ENCODE measurements at regions not wholly inside any gene's neighbourhood (a gene's known extent, or its start where the extent isn't known, plus 50 kb on each side); places are given as distances from the start of the nearest gene placed in this dataset.

DNA sequence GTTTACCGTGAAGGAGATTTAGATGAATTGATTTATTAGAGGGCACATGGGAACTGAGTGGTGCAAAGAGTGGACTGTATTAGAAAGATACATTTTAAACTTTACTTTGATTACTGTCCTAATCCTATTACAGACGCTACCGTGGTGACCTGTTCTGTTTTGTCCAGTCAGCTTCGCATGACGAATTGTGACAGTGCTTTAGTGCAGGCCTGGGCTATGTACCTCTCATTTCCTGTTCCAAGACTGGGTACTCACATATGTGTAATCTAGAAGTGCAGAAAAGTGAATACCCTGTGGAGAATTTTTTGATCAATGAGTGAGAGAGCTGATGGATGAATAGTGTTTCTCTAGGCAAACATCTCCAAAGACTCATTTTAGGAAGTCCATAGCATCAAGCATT is 385.9 kb downstream of the ANXA1 start:
- Mint-ChIP-seq H3K27me3 (no peaks in the 10 kb centered on the region), H3K9me3 (ENCODE audit: low read depth) (no peaks in the 10 kb centered on the region), H3K4me3 (no peak overlapping the region), H3K27ac (no peak overlapping the region), H3K36me3 (no peaks in the 10 kb centered on the region), H3K4me1 (ENCODE audit: low read depth) (no peaks in the 10 kb centered on the region)

DNA sequence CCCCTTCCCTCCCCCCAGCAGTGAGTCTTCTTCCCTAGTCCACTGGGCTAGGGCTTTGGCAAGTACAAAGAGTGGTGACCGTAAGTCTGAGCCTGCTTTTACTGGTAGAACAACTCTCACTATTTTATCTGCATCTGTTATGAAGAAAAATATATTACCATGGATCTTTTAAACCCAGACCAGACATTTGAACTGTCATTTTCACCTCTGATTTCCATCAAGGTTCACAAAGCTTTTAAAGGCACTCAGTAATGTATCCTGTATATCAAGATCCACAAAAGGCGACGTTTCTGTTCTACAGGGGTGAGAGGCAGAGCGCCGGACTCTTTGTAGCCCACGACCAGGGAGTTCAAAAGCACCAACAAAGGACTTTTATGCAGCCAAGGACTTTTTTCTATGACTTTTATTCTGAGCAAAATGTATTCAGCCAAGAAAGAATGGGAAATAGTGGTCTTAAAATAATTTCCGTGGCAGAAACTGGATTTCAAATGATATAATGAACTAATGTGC is 388.3 kb downstream of the ANXA1 start:
- no peaks in the 10 kb centered on the region for H3K36me3 Mint-ChIP-seq
- H3K4me1 Mint-ChIP-seq (ENCODE audit: low read depth): no peaks in the 10 kb centered on the region
- H3K4me3 Mint-ChIP-seq: no peak overlapping the region
- no peak overlapping the region for H3K27ac Mint-ChIP-seq
- H3K9me3 Mint-ChIP-seq (ENCODE audit: low read depth): no peaks in the 10 kb centered on the region
- H3K27me3 Mint-ChIP-seq: no peaks in the 10 kb centered on the region

DNA sequence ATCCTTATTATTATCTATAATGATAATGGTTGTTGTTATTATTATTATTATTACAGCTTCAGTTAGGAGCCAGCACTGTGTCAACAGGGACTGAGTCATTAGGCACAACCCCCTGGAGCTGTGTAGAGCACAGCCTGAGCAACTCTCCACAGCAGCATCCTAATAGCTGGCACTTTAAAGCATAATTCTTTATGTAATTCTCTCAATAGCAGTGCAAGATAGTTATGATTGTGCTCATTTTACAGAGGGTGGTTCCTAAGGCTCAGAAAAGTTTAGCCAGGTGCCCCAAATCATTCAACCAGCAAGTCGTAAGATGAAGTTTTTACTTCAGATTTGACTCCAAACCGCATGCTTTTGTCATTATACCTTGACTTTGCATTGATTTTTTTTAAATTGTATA is 390.3 kb downstream of the ANXA1 start:
- no peak overlapping the region for H3K4me3 Mint-ChIP-seq
- no peaks in the 10 kb centered on the region for H3K4me1 Mint-ChIP-seq (ENCODE audit: low read depth)
- H3K9me3 Mint-ChIP-seq (ENCODE audit: low read depth): no peaks in the 10 kb centered on the region
- H3K27me3 Mint-ChIP-seq: no peaks in the 10 kb centered on the region
- H3K27ac Mint-ChIP-seq: no peak overlapping the region
- no peaks in the 10 kb centered on the region for H3K36me3 Mint-ChIP-seq

DNA sequence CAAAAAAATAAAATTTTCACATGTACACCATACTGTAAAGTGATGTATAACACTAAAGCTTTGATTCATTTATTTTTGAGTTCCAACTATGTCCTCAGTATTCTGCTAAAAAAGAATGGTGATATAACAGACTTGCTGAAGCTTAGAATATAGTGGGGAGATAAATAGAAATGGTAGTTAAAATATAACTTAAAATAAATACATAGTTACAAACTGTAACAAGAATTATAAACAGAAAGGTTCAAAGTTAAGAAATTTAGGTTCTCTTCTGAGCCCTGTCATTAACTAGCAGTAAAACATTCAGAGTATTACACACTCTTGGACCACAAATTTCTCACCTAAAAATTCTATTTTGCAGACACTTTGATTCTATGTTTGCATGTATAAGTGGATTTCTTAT is 392.1 kb downstream of the ANXA1 start:
- H3K9me3 Mint-ChIP-seq (ENCODE audit: low read depth): no peaks in the 10 kb centered on the region
- no peak overlapping the region for H3K27ac Mint-ChIP-seq
- no peak overlapping the region for H3K4me3 Mint-ChIP-seq
- H3K4me1 Mint-ChIP-seq (ENCODE audit: low read depth): no peaks in the 10 kb centered on the region
- no peaks in the 10 kb centered on the region for H3K27me3 Mint-ChIP-seq
- H3K36me3 Mint-ChIP-seq: no peaks in the 10 kb centered on the region

DNA sequence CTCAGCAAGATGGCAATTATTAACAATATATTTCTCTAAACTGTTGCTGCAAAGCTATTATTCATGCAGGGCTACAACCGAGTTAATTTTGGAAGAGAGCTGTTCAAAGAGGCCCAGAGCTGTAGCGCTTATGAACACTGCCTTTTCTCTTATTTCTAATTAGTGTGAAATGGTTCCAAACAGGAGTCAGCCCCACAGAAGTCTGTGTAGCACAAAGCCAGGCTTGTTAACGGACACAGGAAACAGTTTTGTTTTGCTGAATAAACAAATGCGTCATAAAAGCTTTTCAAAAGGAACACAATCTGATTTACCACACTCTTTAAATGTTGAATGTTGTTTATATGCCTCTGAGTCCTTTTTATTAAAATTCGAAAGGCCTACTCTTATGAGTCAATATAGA is 396.5 kb downstream of the ANXA1 start:
- H3K27me3 Mint-ChIP-seq: no peaks in the 10 kb centered on the region
- peaks cover 6% of the 10 kb centered on the region for H3K9me3 Mint-ChIP-seq (ENCODE audit: low read depth)
- no peaks in the 10 kb centered on the region for H3K36me3 Mint-ChIP-seq
- no peak overlapping the region for H3K27ac Mint-ChIP-seq
- no peaks in the 10 kb centered on the region for H3K4me1 Mint-ChIP-seq (ENCODE audit: low read depth)
- H3K4me3 Mint-ChIP-seq: no peak overlapping the region

DNA sequence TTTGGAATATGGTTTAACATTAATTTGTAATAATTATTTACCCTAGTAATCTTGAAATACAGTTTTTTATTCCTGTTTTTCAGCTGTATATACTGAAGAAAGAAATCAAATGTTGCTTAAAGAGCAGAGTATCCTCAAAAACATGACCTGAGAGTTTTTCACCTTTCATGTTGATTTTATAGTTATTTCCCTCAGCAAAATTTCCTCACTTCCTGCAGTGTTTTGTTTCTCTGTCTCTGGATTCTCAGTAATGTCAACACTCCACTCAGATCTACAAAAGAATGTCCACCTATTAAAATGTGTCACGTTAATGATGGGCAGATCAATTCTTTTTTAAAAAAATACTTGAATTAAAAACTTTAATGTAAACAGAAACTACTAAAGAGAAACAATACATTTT is 398.3 kb downstream of the ANXA1 start:
- H3K27ac Mint-ChIP-seq: no peak overlapping the region
- H3K27me3 Mint-ChIP-seq: no peaks in the 10 kb centered on the region
- no peaks in the 10 kb centered on the region for H3K36me3 Mint-ChIP-seq
- no peaks in the 10 kb centered on the region for H3K4me1 Mint-ChIP-seq (ENCODE audit: low read depth)
- H3K9me3 Mint-ChIP-seq (ENCODE audit: low read depth): peaks cover 8% of the 10 kb centered on the region
- no peak overlapping the region for H3K4me3 Mint-ChIP-seq

DNA sequence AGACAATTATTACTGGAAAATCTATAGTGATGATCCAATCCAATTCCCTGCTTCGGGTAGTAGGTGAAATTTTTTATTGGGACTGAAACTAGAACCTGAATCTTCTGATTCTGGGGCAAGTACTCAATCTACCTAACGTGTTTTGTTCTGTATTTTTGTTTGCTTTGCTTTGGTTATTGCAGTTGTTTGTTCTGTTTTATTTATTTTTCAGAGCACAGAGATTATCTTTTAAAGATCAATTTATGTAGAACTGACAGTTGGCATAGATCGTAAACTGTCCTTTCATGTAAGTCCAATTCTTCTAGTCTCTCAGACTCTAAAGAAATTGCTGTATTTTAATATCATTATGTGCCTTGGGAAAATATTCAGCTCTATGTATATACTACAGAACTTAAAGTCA is 401.6 kb downstream of the ANXA1 start:
- Mint-ChIP-seq H3K27ac (no peak overlapping the region), H3K36me3 (no peaks in the 10 kb centered on the region), H3K4me3 (no peak overlapping the region), H3K27me3 (no peaks in the 10 kb centered on the region), H3K4me1 (ENCODE audit: low read depth) (no peaks in the 10 kb centered on the region), H3K9me3 (ENCODE audit: low read depth) (peaks cover 8% of the 10 kb centered on the region)

DNA sequence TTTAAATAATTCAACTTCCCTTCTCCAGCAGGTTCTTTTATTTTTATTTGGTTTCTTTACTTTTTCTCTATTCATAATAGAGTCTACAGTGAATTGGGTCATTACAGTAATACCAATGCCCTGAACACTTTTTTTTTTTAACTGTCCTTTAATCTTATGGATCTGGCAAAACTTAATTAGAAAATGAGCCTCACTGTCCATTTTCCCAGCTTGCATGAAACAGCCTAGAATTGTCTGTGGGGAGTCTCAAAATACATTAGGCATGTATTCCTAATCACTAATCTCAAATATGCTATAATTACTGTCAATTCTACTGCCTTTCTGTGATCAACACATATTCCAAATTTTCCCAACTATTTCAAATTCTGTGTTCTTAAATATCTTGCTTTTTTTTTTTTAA is 406.8 kb downstream of the ANXA1 start:
- Mint-ChIP-seq H3K36me3 (no peaks in the 10 kb centered on the region), H3K27ac (no peak overlapping the region), H3K4me3 (no peak overlapping the region), H3K9me3 (ENCODE audit: low read depth) (no peaks in the 10 kb centered on the region), H3K27me3 (no peaks in the 10 kb centered on the region), H3K4me1 (ENCODE audit: low read depth) (no peaks in the 10 kb centered on the region)

DNA sequence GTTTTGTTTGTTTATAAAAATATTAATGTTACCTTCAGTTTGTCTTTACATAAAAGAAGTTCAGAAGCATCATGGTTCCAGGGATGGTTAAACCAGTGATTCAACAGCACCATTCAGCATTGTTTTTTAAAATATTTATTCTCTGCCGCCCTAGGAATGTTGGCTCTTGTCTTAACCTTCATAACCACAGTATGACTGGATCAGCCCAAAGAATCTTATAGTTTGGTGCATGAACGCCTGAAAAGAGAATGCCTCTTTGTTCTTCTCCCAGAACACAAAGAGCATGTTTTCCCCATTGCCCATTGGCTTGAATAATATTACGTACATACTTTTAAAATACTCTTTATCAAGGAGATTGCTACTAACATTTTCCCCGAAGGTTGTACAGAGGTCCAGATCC is 413.4 kb downstream of the ANXA1 start:
- H3K36me3 Mint-ChIP-seq: no peaks in the 10 kb centered on the region
- H3K27ac Mint-ChIP-seq: no peak overlapping the region
- no peaks in the 10 kb centered on the region for H3K27me3 Mint-ChIP-seq
- no peaks in the 10 kb centered on the region for H3K4me1 Mint-ChIP-seq (ENCODE audit: low read depth)
- H3K9me3 Mint-ChIP-seq (ENCODE audit: low read depth): no peaks in the 10 kb centered on the region
- no peak overlapping the region for H3K4me3 Mint-ChIP-seq

DNA sequence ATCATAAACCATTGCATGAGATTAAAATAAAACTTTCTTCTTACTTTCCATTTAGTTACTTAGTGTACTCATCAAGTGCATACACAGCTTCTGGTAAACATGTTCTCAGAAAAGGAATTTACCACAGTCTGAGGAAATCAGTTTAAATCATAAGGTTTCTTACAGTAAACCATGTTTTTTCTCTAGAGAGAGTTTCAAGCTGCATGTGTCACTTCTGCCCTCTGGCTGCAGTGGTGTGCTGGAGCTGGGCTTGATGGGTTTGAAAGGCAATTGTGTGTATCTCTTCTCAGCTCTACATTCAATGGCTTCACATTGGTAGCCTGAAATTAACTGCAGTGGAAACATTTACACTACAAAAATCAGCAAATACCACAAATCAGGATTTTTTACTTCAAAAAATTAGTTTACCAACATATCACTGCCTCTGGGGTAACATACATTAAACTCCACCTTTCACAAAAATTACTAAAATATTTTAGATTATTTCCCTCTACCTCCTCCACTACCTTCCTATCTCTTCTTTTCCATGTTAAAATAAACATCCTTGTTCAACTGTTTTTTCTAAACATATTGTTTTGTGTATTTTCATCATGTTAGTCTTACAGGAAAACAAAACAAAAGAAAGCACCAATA is 414.3 kb downstream of the ANXA1 start:
- H3K4me3 Mint-ChIP-seq: no peak overlapping the region
- H3K9me3 Mint-ChIP-seq (ENCODE audit: low read depth): no peaks in the 10 kb centered on the region
- H3K4me1 Mint-ChIP-seq (ENCODE audit: low read depth): no peaks in the 10 kb centered on the region
- no peaks in the 10 kb centered on the region for H3K36me3 Mint-ChIP-seq
- no peaks in the 10 kb centered on the region for H3K27me3 Mint-ChIP-seq
- H3K27ac Mint-ChIP-seq: no peak overlapping the region

DNA sequence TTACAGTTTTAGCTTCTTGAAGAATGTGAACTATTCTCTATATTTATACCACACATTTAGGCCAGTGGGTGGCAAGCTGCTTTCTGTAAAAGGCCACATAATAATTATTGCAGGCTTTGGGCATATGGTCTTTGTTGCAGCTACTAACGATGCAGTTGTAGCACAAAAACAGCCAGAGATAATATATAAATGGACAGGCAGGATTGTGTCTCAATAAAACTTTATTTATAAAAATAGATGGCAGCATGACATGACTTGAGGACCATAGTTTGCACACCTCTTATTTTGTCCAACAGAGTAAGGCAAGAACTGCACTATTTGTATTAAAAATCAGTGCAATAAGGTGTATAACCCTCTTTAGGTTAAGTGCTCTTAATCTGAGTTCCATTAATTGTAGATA is 415.0 kb downstream of the ANXA1 start:
- no peak overlapping the region for H3K4me3 Mint-ChIP-seq
- H3K27me3 Mint-ChIP-seq: no peaks in the 10 kb centered on the region
- no peaks in the 10 kb centered on the region for H3K4me1 Mint-ChIP-seq (ENCODE audit: low read depth)
- H3K27ac Mint-ChIP-seq: no peak overlapping the region
- no peaks in the 10 kb centered on the region for H3K9me3 Mint-ChIP-seq (ENCODE audit: low read depth)
- H3K36me3 Mint-ChIP-seq: no peaks in the 10 kb centered on the region

DNA sequence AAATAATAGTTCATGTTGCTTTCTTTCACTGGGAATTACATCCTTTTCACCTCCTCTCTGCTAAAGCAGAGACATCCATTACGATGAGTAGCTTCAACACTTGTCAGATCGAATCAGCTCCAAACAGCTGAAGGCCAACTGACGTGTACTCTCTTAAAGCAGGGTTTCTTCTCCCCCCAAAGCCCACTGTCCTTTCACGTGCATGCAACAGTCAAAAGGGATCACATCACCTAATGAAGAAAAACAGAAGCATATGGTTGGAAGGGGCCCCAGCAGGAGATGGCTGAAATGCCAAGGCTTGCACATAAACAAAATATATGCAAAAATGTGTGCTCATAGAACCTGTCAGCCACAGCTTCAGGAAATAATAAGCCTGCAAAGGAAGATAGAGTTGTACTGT is 421.6 kb downstream of the ANXA1 start:
- H3K4me3 Mint-ChIP-seq: no peak overlapping the region
- peaks cover 1% of the 10 kb centered on the region for H3K27me3 Mint-ChIP-seq
- H3K27ac Mint-ChIP-seq: no peak overlapping the region
- no peaks in the 10 kb centered on the region for H3K9me3 Mint-ChIP-seq (ENCODE audit: low read depth)
- no peaks in the 10 kb centered on the region for H3K36me3 Mint-ChIP-seq
- H3K4me1 Mint-ChIP-seq (ENCODE audit: low read depth): no peaks in the 10 kb centered on the region

DNA sequence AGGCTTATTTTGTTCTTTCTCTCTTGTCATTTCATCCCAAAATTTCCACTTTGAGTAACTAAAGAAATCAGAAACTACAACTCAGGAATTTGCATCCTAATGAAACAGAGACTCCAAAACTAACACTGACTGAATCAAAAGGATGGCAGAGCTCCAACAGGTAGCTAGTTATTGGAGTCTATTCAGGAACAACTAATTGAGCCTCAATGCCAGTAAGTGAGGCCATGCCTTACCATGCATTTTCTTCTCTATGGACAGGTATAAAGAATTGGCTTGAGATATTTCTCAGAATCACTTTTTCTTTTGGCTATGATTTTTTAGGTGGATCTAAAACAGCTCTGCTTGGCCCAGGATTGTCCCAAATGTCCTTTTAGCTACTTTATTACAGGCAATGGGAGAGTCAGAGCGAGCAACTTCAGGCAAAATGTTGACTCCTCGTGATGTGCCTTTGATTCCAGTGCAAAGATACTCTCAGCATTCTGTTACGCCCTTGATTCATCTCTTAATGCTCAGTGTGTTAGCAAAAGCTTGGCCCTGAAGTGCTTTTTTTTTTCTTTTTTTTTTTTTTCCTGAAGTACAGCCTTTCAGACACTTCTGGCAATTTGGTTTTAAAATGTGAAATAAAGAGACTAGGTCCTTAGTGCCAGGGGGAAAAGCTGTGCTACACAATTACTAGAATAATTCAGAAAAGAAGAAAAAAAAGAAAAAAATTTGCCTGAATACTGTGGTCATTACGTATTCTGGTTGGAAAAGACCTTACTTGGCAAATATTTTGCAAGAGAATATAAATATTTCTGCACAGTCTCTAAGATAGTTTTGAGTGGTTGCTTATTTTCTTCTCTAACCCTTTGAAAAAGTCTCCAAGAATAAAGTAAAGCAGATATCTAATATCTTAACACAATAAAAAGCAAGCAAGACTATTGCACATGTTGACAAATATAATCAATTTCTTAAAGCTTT is 423.7 kb downstream of the ANXA1 start:
- no peaks in the 10 kb centered on the region for H3K36me3 Mint-ChIP-seq
- H3K27me3 Mint-ChIP-seq: peaks cover 1% of the 10 kb centered on the region
- H3K9me3 Mint-ChIP-seq (ENCODE audit: low read depth): no peaks in the 10 kb centered on the region
- H3K27ac Mint-ChIP-seq: no peak overlapping the region
- no peak overlapping the region for H3K4me3 Mint-ChIP-seq
- H3K4me1 Mint-ChIP-seq (ENCODE audit: low read depth): no peaks in the 10 kb centered on the region

DNA sequence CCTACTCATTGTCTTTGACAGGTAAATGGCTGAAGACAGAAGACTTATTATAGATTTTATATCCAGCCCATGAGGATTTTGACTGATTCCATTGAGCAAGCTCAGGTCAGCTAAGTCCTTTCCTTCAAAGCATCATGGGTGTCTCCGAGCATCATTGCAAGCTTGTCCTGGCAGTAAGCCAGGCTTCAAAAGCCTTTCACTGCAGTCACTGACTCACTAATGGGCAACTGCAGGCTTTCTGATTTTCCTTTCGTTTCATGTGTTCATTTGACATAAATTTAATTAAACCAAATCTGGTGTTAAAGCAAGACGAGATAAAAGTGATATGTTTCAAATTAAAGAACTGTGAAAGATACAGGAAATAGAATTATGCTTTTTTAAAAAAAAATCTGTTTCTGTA is 426.2 kb downstream of the ANXA1 start:
- no peak overlapping the region for H3K4me3 Mint-ChIP-seq
- no peaks in the 10 kb centered on the region for H3K4me1 Mint-ChIP-seq (ENCODE audit: low read depth)
- no peaks in the 10 kb centered on the region for H3K9me3 Mint-ChIP-seq (ENCODE audit: low read depth)
- H3K36me3 Mint-ChIP-seq: no peaks in the 10 kb centered on the region
- H3K27me3 Mint-ChIP-seq: no peaks in the 10 kb centered on the region
- H3K27ac Mint-ChIP-seq: no peak overlapping the region

DNA sequence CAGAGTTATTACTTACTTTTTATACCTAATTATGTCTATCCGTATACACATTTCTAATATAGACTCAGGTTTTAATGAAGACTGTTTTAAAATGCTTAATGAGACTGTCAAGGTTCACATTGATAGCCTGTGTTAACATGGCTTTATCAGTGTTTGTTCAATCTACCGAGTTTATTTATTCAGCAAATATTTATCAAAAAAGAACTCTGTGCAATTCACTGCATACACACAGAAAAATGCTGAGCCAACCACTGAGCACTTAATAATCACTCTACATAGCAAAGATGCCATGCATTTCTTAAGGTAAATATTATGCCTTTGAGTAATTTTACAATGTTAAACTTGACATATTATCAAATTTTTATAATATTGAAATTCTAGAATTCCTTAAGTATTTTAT is 428.2 kb downstream of the ANXA1 start:
- Mint-ChIP-seq H3K36me3 (no peaks in the 10 kb centered on the region), H3K4me1 (ENCODE audit: low read depth) (no peaks in the 10 kb centered on the region), H3K9me3 (ENCODE audit: low read depth) (no peaks in the 10 kb centered on the region), H3K27ac (no peak overlapping the region), H3K27me3 (no peaks in the 10 kb centered on the region), H3K4me3 (no peak overlapping the region)

Measured in activated naive CD8-positive, alpha-beta T cell (primary cell).